Right lobe of liver (tissue), 4 donors: ENCODE measurements at regions not wholly inside any gene's neighbourhood (a gene's known extent, or its start where the extent isn't known, plus 50 kb on each side); places are given as distances from the start of the nearest gene placed in this dataset.

Experiments
- CTCF ChIP-seq, 4 donors: fragments of 200-600 bp in 3 of 4; fragments of 450-650 bp in 1 of 4; IDR thresholded peaks; one replicate each; pipeline versions ENCODE4 v1.5.1 to v1.8.0; 2016 to 2022; ENCODE audit warnings: antibody characterized with exemption in 4 of 4, mild to moderate bottlenecking in 2 of 4
- POLR2A ChIP-seq: fragments of 450-650 bp; IDR thresholded peaks from one replicate; pipeline ENCODE4 v1.6.1; 2017; ENCODE audit warnings: antibody characterized with exemption, mild to moderate bottlenecking
- donor health status: DM: no; HTN: no; CAD: no.
- donor health status: DM: no; HTN: no; CAD: no.
- donor health status: DM: no; HTN: yes; CAD: no.

GRCh38 chr15:75776065-75776423 lies 63.4 kb upstream of the CSPG4 start:
- TF ChIP-seq CTCF (IDR thresholded peaks at IDR 0.05) (no peak), POLR2A (no peak)
